ENCODE measurements at regions not wholly inside any gene's neighbourhood (a gene's known extent, or its start where the extent isn't known, plus 50 kb on each side); places are given as distances from the start of the nearest gene placed in this dataset.

GRCh38 chr2:207417301-207417718 lies 112.5 kb upstream of the CREB1 start:
- H3K27me3 ChIP-seq (ENCODE audit: insufficient read depth, low read length, poor library complexity, severe bottlenecking), result no peaks in the 10 kb centered on the region
- H3F3A ChIP-seq (ENCODE audit: low read depth), result no peaks in the 10 kb centered on the region
- no peaks in the 10 kb centered on the region for H3K36me3 ChIP-seq (ENCODE audit: insufficient read depth, low read length)
- H3K9ac ChIP-seq (ENCODE audit: low read depth, low read length, poor library complexity, severe bottlenecking), result no peak overlapping the region
- no peaks in the 10 kb centered on the region for H3K9me3 ChIP-seq (ENCODE audit: insufficient read depth, low read depth, low read length)
- H4K20me1 ChIP-seq (ENCODE audit: insufficient read depth, low read length, poor library complexity, severe bottlenecking), result no peaks in the 10 kb centered on the region
- H3K4me1 ChIP-seq (ENCODE audit: insufficient read depth, low read length, poor library complexity, severe bottlenecking), result peaks cover 37% of the 10 kb centered on the region
- H3K4me3 ChIP-seq (ENCODE audit: low read length, poor library complexity, severe bottlenecking), result no peak overlapping the region
- no peak overlapping the region for H3K4me2 ChIP-seq (ENCODE audit: low read depth, low read length, poor library complexity, severe bottlenecking)
- no peaks in the 10 kb centered on the region for H3K9me2 ChIP-seq (replicated peaks; ENCODE audit: low read depth, low read length)
- TF ChIP-seq EZH2phosphoT487 (IDR thresholded peaks at IDR 0.05; ENCODE audit: borderline replicate concordance) (no peak), CTCF (conservative IDR thresholded peaks at IDR 0.05; ENCODE audit: low read length) (no peak)
- H3K79me2 ChIP-seq (ENCODE audit: insufficient read depth, low read length), result no peaks in the 10 kb centered on the region
- no peak overlapping the region for H2AFZ ChIP-seq (ENCODE audit: low read length)

- peaks cover 41% of the 10 kb centered on the region for H3K4me1 ChIP-seq (ENCODE audit: insufficient read depth, low read length, poor library complexity, severe bottlenecking)
- no peaks in the 10 kb centered on the region for H3K9me3 ChIP-seq (ENCODE audit: insufficient read depth, low read depth, low read length)
- H3K9ac ChIP-seq (ENCODE audit: low read depth, low read length, poor library complexity, severe bottlenecking), result no peak overlapping the region
- H3K9me2 ChIP-seq (replicated peaks; ENCODE audit: low read depth, low read length), result no peaks in the 10 kb centered on the region
- no peak overlapping the region for H3K4me3 ChIP-seq (ENCODE audit: low read length, poor library complexity, severe bottlenecking)
- no peaks in the 10 kb centered on the region for H3K36me3 ChIP-seq (ENCODE audit: insufficient read depth, low read length)
- H3K4me2 ChIP-seq (ENCODE audit: low read depth, low read length, poor library complexity, severe bottlenecking), result no peak overlapping the region
- H3K79me2 ChIP-seq (ENCODE audit: insufficient read depth, low read length), result no peaks in the 10 kb centered on the region
- no peaks in the 10 kb centered on the region for H4K20me1 ChIP-seq (ENCODE audit: insufficient read depth, low read length, poor library complexity, severe bottlenecking)
- no peak for TF ChIP-seq EZH2phosphoT487 (IDR thresholded peaks at IDR 0.05; ENCODE audit: borderline replicate concordance)
- no peak for TF ChIP-seq CTCF (conservative IDR thresholded peaks at IDR 0.05; ENCODE audit: low read length)
- H3K27me3 ChIP-seq (ENCODE audit: insufficient read depth, low read length, poor library complexity, severe bottlenecking), result no peaks in the 10 kb centered on the region
- H2AFZ ChIP-seq (ENCODE audit: low read length), result no peak overlapping the region
- H3F3A ChIP-seq (ENCODE audit: low read depth), result no peaks in the 10 kb centered on the region
Measured at GRCh38 chr2:207418419-207418818, 111.3 kb upstream of the CREB1 start.

- Histone ChIP-seq H3K4me3 (ENCODE audit: low read length, poor library complexity, severe bottlenecking) (no peak overlapping the region), H3F3A (ENCODE audit: low read depth) (no peaks in the 10 kb centered on the region), H3K79me2 (ENCODE audit: insufficient read depth, low read length) (no peaks in the 10 kb centered on the region), H3K27me3 (ENCODE audit: insufficient read depth, low read length, poor library complexity, severe bottlenecking) (no peaks in the 10 kb centered on the region), H3K9me2 (replicated peaks; ENCODE audit: low read depth, low read length) (no peaks in the 10 kb centered on the region), H3K9me3 (ENCODE audit: insufficient read depth, low read depth, low read length) (no peaks in the 10 kb centered on the region), H3K4me1 (ENCODE audit: insufficient read depth, low read length, poor library complexity, severe bottlenecking) (peaks cover 44% of the 10 kb centered on the region), H3K4me2 (ENCODE audit: low read depth, low read length, poor library complexity, severe bottlenecking) (no peak overlapping the region), H3K36me3 (ENCODE audit: insufficient read depth, low read length) (no peaks in the 10 kb centered on the region), H4K20me1 (ENCODE audit: insufficient read depth, low read length, poor library complexity, severe bottlenecking) (no peaks in the 10 kb centered on the region), H3K9ac (ENCODE audit: low read depth, low read length, poor library complexity, severe bottlenecking) (no peak overlapping the region), H2AFZ (ENCODE audit: low read length) (no peak overlapping the region)
- no peak for TF ChIP-seq CTCF (conservative IDR thresholded peaks at IDR 0.05; ENCODE audit: low read length)
- TF ChIP-seq EZH2phosphoT487 (IDR thresholded peaks at IDR 0.05; ENCODE audit: borderline replicate concordance), result no peak
Measured at GRCh38 chr2:207419331-207419730, 110.4 kb upstream of the CREB1 start.

Data from Loucy (cell line).